T-helper 1 cell treated with Interleukin-12 subunit alpha and Interleukin-12 subunit beta and Interleukin-4 antibody, amounts not matched to agents 30 μg/mL and 1 μg/mL, for 36 hours (primary cell): ENCODE measurements at regions not wholly inside any gene's neighbourhood (a gene's known extent, or its start where the extent isn't known, plus 50 kb on each side); places are given as distances from the start of the nearest gene placed in this dataset.

Source experiments
- H3K27ac Mint-ChIP-seq: one replicate; pipeline ENCODE4 v1.8.0; 2021; ENCODE audit warnings: mild to moderate bottlenecking, mixed read lengths
- H3K27me3 Mint-ChIP-seq: one replicate; pipeline ENCODE4 v1.8.0; 2021; ENCODE audit warnings: low read depth, mixed read lengths
- H3K36me3 Mint-ChIP-seq: one replicate; pipeline ENCODE4 v1.8.0; 2021; ENCODE audit warnings: low read depth, mixed read lengths
- H3K4me1 Mint-ChIP-seq: one replicate; pipeline ENCODE4 v1.8.0; 2021; ENCODE audit warnings: low read depth, mixed read lengths
- H3K4me3 Mint-ChIP-seq: one replicate; pipeline ENCODE4 v1.8.0; 2021; ENCODE audit warnings: mild to moderate bottlenecking, moderate library complexity, mixed read lengths
- H3K9me3 Mint-ChIP-seq: one replicate; pipeline ENCODE4 v1.8.0; 2021; ENCODE audit warnings: mixed read lengths

- Mint-ChIP-seq H3K4me3 (no peak overlapping the region), H3K36me3 (no peaks in the 10 kb centered on the region), H3K9me3 (no peaks in the 10 kb centered on the region), H3K27ac (no peak overlapping the region), H3K27me3 (no peaks in the 10 kb centered on the region), H3K4me1 (no peaks in the 10 kb centered on the region)
Measured at GRCh38 chr5:17796142-17796541, 161.9 kb downstream of the TAF11L14 start.

- Mint-ChIP-seq H3K27ac (no peak overlapping the region), H3K4me1 (no peaks in the 10 kb centered on the region), H3K9me3 (no peaks in the 10 kb centered on the region), H3K27me3 (no peaks in the 10 kb centered on the region), H3K36me3 (no peaks in the 10 kb centered on the region), H3K4me3 (no peak overlapping the region)
Measured at GRCh38 chr5:17796757-17797396, 162.6 kb downstream of the TAF11L14 start.

GRCh38 chr5:17799521-17799920, 165.3 kb downstream of the TAF11L14 start:
- Mint-ChIP-seq H3K27me3 (no peaks in the 10 kb centered on the region), H3K4me3 (no peak overlapping the region), H3K9me3 (peaks cover 4% of the 10 kb centered on the region), H3K36me3 (no peaks in the 10 kb centered on the region), H3K4me1 (no peaks in the 10 kb centered on the region), H3K27ac (no peak overlapping the region)

- H3K9me3 Mint-ChIP-seq: peaks cover 4% of the 10 kb centered on the region
- no peaks in the 10 kb centered on the region for H3K4me1 Mint-ChIP-seq
- H3K27me3 Mint-ChIP-seq: no peaks in the 10 kb centered on the region
- no peak overlapping the region for H3K27ac Mint-ChIP-seq
- no peaks in the 10 kb centered on the region for H3K36me3 Mint-ChIP-seq
- H3K4me3 Mint-ChIP-seq: no peak overlapping the region
Measured at GRCh38 chr5:17801595-17801994, 167.3 kb downstream of the TAF11L14 start.

GRCh38 chr5:17802256-17802655, 168.0 kb downstream of the TAF11L14 start:
- H3K9me3 Mint-ChIP-seq: peaks cover 4% of the 10 kb centered on the region
- no peak overlapping the region for H3K27ac Mint-ChIP-seq
- H3K4me3 Mint-ChIP-seq: no peak overlapping the region
- H3K36me3 Mint-ChIP-seq: no peaks in the 10 kb centered on the region
- no peaks in the 10 kb centered on the region for H3K4me1 Mint-ChIP-seq
- H3K27me3 Mint-ChIP-seq: no peaks in the 10 kb centered on the region

GRCh38 chr5:17803971-17804370, 169.7 kb downstream of the TAF11L14 start:
- H3K27me3 Mint-ChIP-seq: no peaks in the 10 kb centered on the region
- H3K4me1 Mint-ChIP-seq: no peaks in the 10 kb centered on the region
- H3K36me3 Mint-ChIP-seq: no peaks in the 10 kb centered on the region
- H3K4me3 Mint-ChIP-seq: no peak overlapping the region
- no peak overlapping the region for H3K27ac Mint-ChIP-seq
- peaks cover 4% of the 10 kb centered on the region for H3K9me3 Mint-ChIP-seq

- Mint-ChIP-seq H3K9me3 (peaks cover 4% of the 10 kb centered on the region), H3K36me3 (no peaks in the 10 kb centered on the region), H3K27me3 (no peaks in the 10 kb centered on the region), H3K4me3 (no peak overlapping the region), H3K27ac (no peak overlapping the region), H3K4me1 (no peaks in the 10 kb centered on the region)
Measured at GRCh38 chr5:17805227-17805825, 171.1 kb downstream of the TAF11L14 start.

GRCh38 chr5:17806818-17807468, 172.7 kb downstream of the TAF11L14 start:
- Mint-ChIP-seq H3K4me1 (no peaks in the 10 kb centered on the region), H3K9me3 (peaks cover 4% of the 10 kb centered on the region), H3K27ac (no peak overlapping the region), H3K36me3 (no peaks in the 10 kb centered on the region), H3K27me3 (no peaks in the 10 kb centered on the region), H3K4me3 (no peak overlapping the region)

- Mint-ChIP-seq H3K27me3 (no peaks in the 10 kb centered on the region), H3K4me3 (no peak overlapping the region), H3K27ac (no peak overlapping the region), H3K4me1 (no peaks in the 10 kb centered on the region), H3K9me3 (peaks cover 2% of the 10 kb centered on the region), H3K36me3 (no peaks in the 10 kb centered on the region)
Measured at GRCh38 chr5:17808566-17808965, 174.3 kb downstream of the TAF11L14 start.

GRCh38 chr5:17810734-17811133, 176.5 kb downstream of the TAF11L14 start:
- no peaks in the 10 kb centered on the region for H3K36me3 Mint-ChIP-seq
- no peak overlapping the region for H3K27ac Mint-ChIP-seq
- no peaks in the 10 kb centered on the region for H3K9me3 Mint-ChIP-seq

GRCh38 chr5:17813214-17813613, 179.0 kb downstream of the TAF11L14 start:
- Mint-ChIP-seq H3K36me3 (no peaks in the 10 kb centered on the region), H3K4me3 (no peak overlapping the region), H3K27me3 (no peaks in the 10 kb centered on the region), H3K4me1 (no peaks in the 10 kb centered on the region), H3K27ac (no peak overlapping the region), H3K9me3 (no peaks in the 10 kb centered on the region)

More at GRCh38 chr5:17810734-17811133, 176.5 kb downstream of the TAF11L14 start:
- H3K27me3 Mint-ChIP-seq: no peaks in the 10 kb centered on the region
- no peaks in the 10 kb centered on the region for H3K4me1 Mint-ChIP-seq
- no peak overlapping the region for H3K4me3 Mint-ChIP-seq

- Mint-ChIP-seq H3K4me1 (no peaks in the 10 kb centered on the region), H3K27ac (no peak overlapping the region), H3K4me3 (no peak overlapping the region), H3K36me3 (no peaks in the 10 kb centered on the region), H3K27me3 (no peaks in the 10 kb centered on the region), H3K9me3 (peaks cover 6% of the 10 kb centered on the region)
Measured at GRCh38 chr5:17816505-17816904, 182.2 kb downstream of the TAF11L14 start.

- H3K4me3 Mint-ChIP-seq: no peak overlapping the region
- H3K4me1 Mint-ChIP-seq: no peaks in the 10 kb centered on the region
- peaks cover 6% of the 10 kb centered on the region for H3K9me3 Mint-ChIP-seq
- no peak overlapping the region for H3K27ac Mint-ChIP-seq
- no peaks in the 10 kb centered on the region for H3K36me3 Mint-ChIP-seq
- H3K27me3 Mint-ChIP-seq: no peaks in the 10 kb centered on the region
Measured at GRCh38 chr5:17816944-17817343, 182.7 kb downstream of the TAF11L14 start.

- Mint-ChIP-seq H3K4me1 (no peaks in the 10 kb centered on the region), H3K27me3 (no peaks in the 10 kb centered on the region), H3K36me3 (no peaks in the 10 kb centered on the region), H3K4me3 (no peak overlapping the region), H3K27ac (no peak overlapping the region), H3K9me3 (peaks cover 6% of the 10 kb centered on the region)
Measured at GRCh38 chr5:17817990-17818389, 183.7 kb downstream of the TAF11L14 start.

GRCh38 chr5:17819783-17820182, 185.5 kb downstream of the TAF11L14 start:
- no peak overlapping the region for H3K27ac Mint-ChIP-seq
- no peaks in the 10 kb centered on the region for H3K4me1 Mint-ChIP-seq
- H3K36me3 Mint-ChIP-seq: no peaks in the 10 kb centered on the region
- no peaks in the 10 kb centered on the region for H3K27me3 Mint-ChIP-seq
- H3K9me3 Mint-ChIP-seq: peaks cover 11% of the 10 kb centered on the region
- H3K4me3 Mint-ChIP-seq: no peak overlapping the region
